GM12878 (cell line): ENCODE measurements at regions not wholly inside any gene's neighbourhood (a gene's known extent, or its start where the extent isn't known, plus 50 kb on each side); places are given as distances from the start of the nearest gene placed in this dataset.

ENCODE experiments used
- GABPA ChIP-seq: IDR thresholded peaks from 2 replicates; pipeline ENCODE4 v1.6.1; 2014; ENCODE audit warnings: antibody characterized with exemption, low read depth, mild to moderate bottlenecking, inconsistent platforms
- MEF2A ChIP-seq: IDR thresholded peaks from 2 replicates; pipeline ENCODE4 v1.6.1; 2011; ENCODE audit warnings: low read depth, mild to moderate bottlenecking, low read length, moderate library complexity; ENCODE audit not compliant: insufficient read depth
- MTA2 ChIP-seq: fragments of 450-650 bp; IDR thresholded peaks from 2 replicates; pipeline ENCODE4 v1.6.1; 2016; ENCODE audit warnings: low read depth, mild to moderate bottlenecking, moderate library complexity
- NR2F1 ChIP-seq: fragments of 450-650 bp; conservative IDR thresholded peaks from 2 replicates; pipeline ENCODE4 v1.6.1; 2017; ENCODE audit warnings: mild to moderate bottlenecking
- PML ChIP-seq: IDR thresholded peaks from 2 replicates; pipeline ENCODE4 v1.6.1; 2012; ENCODE audit warnings: low read length, inconsistent platforms
- POLR2A ChIP-seq: IDR thresholded peaks from 2 replicates; pipeline ENCODE4 v1.6.1; 2011; ENCODE audit warnings: low read depth, mild to moderate bottlenecking, low read length
- ZNF207 ChIP-seq: fragments of 450-650 bp; IDR thresholded peaks from 2 replicates; pipeline ENCODE4 v1.6.1; 2014; ENCODE audit warnings: antibody characterized with exemption, mild to moderate bottlenecking, borderline replicate concordance
- TF ChIP-seq, protein P1 (sequence below), 3 experiments: IDR thresholded peaks in 2 of 3; conservative IDR thresholded peaks in 1 of 3; 2 replicates each; pipeline ENCODE4 v1.5.1; 2011; ENCODE audit warnings: low read depth in 3 of 3, low read length in 3 of 3, mild to moderate bottlenecking in 3 of 3, control low read depth in 2 of 3, moderate library complexity in 2 of 3, inconsistent platforms in 1 of 3, mixed read lengths in 1 of 3; ENCODE audit not compliant: control insufficient read depth in 2 of 3, insufficient read depth in 1 of 3; ENCODE audit errors: extremely low read depth in 1 of 3
- TF ChIP-seq, protein P2 (sequence below): IDR thresholded peaks from 2 replicates; pipeline ENCODE4 v1.6.1; 2011; ENCODE audit warnings: low read depth, low read length, improper control_type of control experiment, borderline replicate concordance

DNA sequence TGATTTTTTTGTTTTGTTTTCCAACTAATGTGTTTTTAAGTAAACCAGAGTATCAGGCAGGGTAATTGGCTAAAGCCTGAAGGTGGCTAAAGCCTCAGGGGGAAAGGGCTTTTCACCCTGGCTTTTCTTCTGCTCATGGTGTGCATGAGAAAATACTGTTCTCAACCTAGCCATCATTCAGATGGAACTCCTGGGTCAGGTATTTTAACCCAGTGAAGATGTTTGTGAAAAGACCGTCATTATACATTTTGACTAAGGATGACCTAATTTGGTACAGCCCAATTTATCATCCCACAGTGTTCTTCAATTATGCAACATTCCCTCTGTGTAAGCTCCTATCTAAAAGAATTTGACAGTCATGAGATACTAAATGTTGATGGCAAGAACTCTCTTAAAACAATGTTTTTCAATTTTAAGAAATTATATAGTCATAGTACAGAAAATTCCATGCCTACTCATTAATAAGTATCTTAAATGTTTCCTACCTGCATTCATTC is 209.5 kb upstream of the TARS1 start:
- TF ChIP-seq, protein P1, sequence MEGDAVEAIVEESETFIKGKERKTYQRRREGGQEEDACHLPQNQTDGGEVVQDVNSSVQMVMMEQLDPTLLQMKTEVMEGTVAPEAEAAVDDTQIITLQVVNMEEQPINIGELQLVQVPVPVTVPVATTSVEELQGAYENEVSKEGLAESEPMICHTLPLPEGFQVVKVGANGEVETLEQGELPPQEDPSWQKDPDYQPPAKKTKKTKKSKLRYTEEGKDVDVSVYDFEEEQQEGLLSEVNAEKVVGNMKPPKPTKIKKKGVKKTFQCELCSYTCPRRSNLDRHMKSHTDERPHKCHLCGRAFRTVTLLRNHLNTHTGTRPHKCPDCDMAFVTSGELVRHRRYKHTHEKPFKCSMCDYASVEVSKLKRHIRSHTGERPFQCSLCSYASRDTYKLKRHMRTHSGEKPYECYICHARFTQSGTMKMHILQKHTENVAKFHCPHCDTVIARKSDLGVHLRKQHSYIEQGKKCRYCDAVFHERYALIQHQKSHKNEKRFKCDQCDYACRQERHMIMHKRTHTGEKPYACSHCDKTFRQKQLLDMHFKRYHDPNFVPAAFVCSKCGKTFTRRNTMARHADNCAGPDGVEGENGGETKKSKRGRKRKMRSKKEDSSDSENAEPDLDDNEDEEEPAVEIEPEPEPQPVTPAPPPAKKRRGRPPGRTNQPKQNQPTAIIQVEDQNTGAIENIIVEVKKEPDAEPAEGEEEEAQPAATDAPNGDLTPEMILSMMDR (IDR thresholded peaks at IDR 0.05 in 2 of 3, conservative IDR thresholded peaks at IDR 0.05 in 1 of 3; ENCODE audit: control insufficient read depth in 2 of 3, extremely low read depth in 1 of 3, insufficient read depth in 1 of 3, low read depth in 3 of 3, low read length in 3 of 3), result no peak
- no peak for TF ChIP-seq NR2F1
- TF ChIP-seq MTA2, result no peak
- no peak for TF ChIP-seq MEF2A
- TF ChIP-seq PML, result no peak
- TF ChIP-seq POLR2A, result no peak
- TF ChIP-seq ZNF207, result no peak
- no peak for TF ChIP-seq GABPA
- TF ChIP-seq, protein P2, sequence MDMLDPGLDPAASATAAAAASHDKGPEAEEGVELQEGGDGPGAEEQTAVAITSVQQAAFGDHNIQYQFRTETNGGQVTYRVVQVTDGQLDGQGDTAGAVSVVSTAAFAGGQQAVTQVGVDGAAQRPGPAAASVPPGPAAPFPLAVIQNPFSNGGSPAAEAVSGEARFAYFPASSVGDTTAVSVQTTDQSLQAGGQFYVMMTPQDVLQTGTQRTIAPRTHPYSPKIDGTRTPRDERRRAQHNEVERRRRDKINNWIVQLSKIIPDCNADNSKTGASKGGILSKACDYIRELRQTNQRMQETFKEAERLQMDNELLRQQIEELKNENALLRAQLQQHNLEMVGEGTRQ, result no peak
